SW 1271 (cell line): ENCODE measurements at regions not wholly inside any gene's neighbourhood (a gene's known extent, or its start where the extent isn't known, plus 50 kb on each side); places are given as distances from the start of the nearest gene placed in this dataset.
A peak's percentile ranks its signal among the peaks of the same experiment; 100 is the strongest.

Experiments used
- DNase-seq, 2 experiments: peaks; one replicate each; lab custom pipeline; 2025; lab: John Stamatoyannopoulos, UW

GRCh38 chr7:17019106-17019505 is 137.3 kb upstream of the AGR3 start:
- DNase-seq, result no peak

GRCh38 chr7:17020250-17020649 is 138.5 kb upstream of the AGR3 start:
- no peak for DNase-seq

GRCh38 chr7:17021205-17021604 is 139.4 kb upstream of the AGR3 start:
- DNase-seq, result no peak

GRCh38 chr7:17022920-17023319 is 141.1 kb upstream of the AGR3 start:
- no peak for DNase-seq

- no peak for DNase-seq
Measured at GRCh38 chr7:17026269-17026668, 144.5 kb upstream of the AGR3 start.

GRCh38 chr7:17027143-17027788 is 145.5 kb upstream of the AGR3 start:
- DNase-seq, result no peak

- no peak for DNase-seq
Measured at GRCh38 chr7:17027789-17028152, 146.0 kb upstream of the AGR3 start.

GRCh38 chr7:17029150-17029549 is 147.4 kb upstream of the AGR3 start:
- no peak for DNase-seq

GRCh38 chr7:17030559-17030958 is 148.8 kb upstream of the AGR3 start:
- no peak for DNase-seq

GRCh38 chr7:17031906-17032551 is 150.2 kb upstream of the AGR3 start:
- DNase-seq, result no peak

- DNase-seq, result no peak
Measured at GRCh38 chr7:17033245-17033644, 151.5 kb upstream of the AGR3 start.

- no peak for DNase-seq
Measured at GRCh38 chr7:17036584-17036983, 154.8 kb upstream of the AGR3 start.

GRCh38 chr7:17037356-17037755 is 155.6 kb upstream of the AGR3 start:
- no peak for DNase-seq

- DNase-seq, result no peak
Measured at GRCh38 chr7:17038160-17038782, 156.5 kb upstream of the AGR3 start.

- no peak for DNase-seq
Measured at GRCh38 chr7:17038783-17039170, 157.0 kb upstream of the AGR3 start.

- DNase-seq, result no peak
Measured at GRCh38 chr7:17039372-17039771, 157.6 kb upstream of the AGR3 start.

GRCh38 chr7:17040716-17041115 is 158.9 kb upstream of the AGR3 start:
- no peak for DNase-seq

- peak; percentile 61 to 92 for DNase-seq
Measured at GRCh38 chr7:17041324-17041723, 159.5 kb upstream of the AGR3 start.

GRCh38 chr7:17042211-17042610 is 160.4 kb upstream of the AGR3 start:
- DNase-seq, result peak in 1 of 2 experiments; percentile 25

- DNase-seq, result peak; percentile 5 to 38
Measured at GRCh38 chr7:17043012-17043877, 161.5 kb upstream of the AGR3 start.

GRCh38 chr7:17044396-17044795 is 162.6 kb upstream of the AGR3 start:
- peak in 1 of 2 experiments; percentile 30 for DNase-seq

GRCh38 chr7:17044861-17045260 is 163.1 kb upstream of the AGR3 start:
- DNase-seq, result no peak

- no peak for DNase-seq
Measured at GRCh38 chr7:17046259-17046658, 164.5 kb upstream of the AGR3 start.
